ENCODE measurements at regions not wholly inside any gene's neighbourhood (a gene's known extent, or its start where the extent isn't known, plus 50 kb on each side); places are given as distances from the start of the nearest gene placed in this dataset.

GRCh38 chr3:110518031-110518430 lies 553.6 kb upstream of the NECTIN3 start:
- TF ChIP-seq CTCF (conservative IDR thresholded peaks at IDR 0.05 in 1 of 2, IDR thresholded peaks at IDR 0.05 in 1 of 2; ENCODE audit: extremely low read depth in 1 of 2, insufficient read depth in 1 of 2, low read depth in 1 of 2, low read length in 2 of 2) (no peak), EZH2 (IDR thresholded peaks at IDR 0.05; ENCODE audit: borderline replicate concordance, low read length) (no peak)

Data from mammary epithelial cell (primary cell).